HUES64 (cell line): ENCODE measurements at regions not wholly inside any gene's neighbourhood (a gene's known extent, or its start where the extent isn't known, plus 50 kb on each side); places are given as distances from the start of the nearest gene placed in this dataset.
"Not testable (repeated sequence)": the region's sequence is repeated elsewhere in the genome, so short reads cannot be mapped to it uniquely, and the experiment has no call there.

Experiments
- H3K27ac ChIP-seq: 2 replicates; pipeline ENCODE4 v1.7.0; 2013; ENCODE audit warnings: low read depth, low read length, inconsistent platforms
- H3K27me3 ChIP-seq: 2 replicates; pipeline ENCODE4 v1.6.1; 2013; ENCODE audit warnings: mild to moderate bottlenecking, low read length; ENCODE audit not compliant: insufficient read depth
- H3K36me3 ChIP-seq: 2 replicates; pipeline ENCODE4 v1.6.1; 2013; ENCODE audit warnings: mild to moderate bottlenecking, low read length; ENCODE audit not compliant: insufficient read depth
- H3K4me1 ChIP-seq: 2 replicates; pipeline ENCODE4 v1.6.1; 2013; ENCODE audit warnings: mild to moderate bottlenecking, low read length, moderate library complexity; ENCODE audit not compliant: insufficient read depth
- H3K4me3 ChIP-seq: 2 replicates; pipeline ENCODE4 v1.5.1; 2013; ENCODE audit warnings: mild to moderate bottlenecking, low read length, moderate library complexity
- H3K9ac ChIP-seq: 2 replicates; pipeline ENCODE4 v1.6.1; 2013; ENCODE audit warnings: mild to moderate bottlenecking, low read depth, low read length
- H3K9me3 ChIP-seq: 2 replicates; pipeline ENCODE4 v1.6.1; 2013; ENCODE audit warnings: low read depth, low read length; ENCODE audit not compliant: insufficient read depth
- WGBS: fragments of 150-250, 120-280 bp; methylation state at CpG from one replicate; pipeline ENCODE4 v1.1.7; 2013; ENCODE audit warnings: missing lambda C conversion rate; 5-methylcytosine and 5-hydroxymethylcytosine counted together

DNA sequence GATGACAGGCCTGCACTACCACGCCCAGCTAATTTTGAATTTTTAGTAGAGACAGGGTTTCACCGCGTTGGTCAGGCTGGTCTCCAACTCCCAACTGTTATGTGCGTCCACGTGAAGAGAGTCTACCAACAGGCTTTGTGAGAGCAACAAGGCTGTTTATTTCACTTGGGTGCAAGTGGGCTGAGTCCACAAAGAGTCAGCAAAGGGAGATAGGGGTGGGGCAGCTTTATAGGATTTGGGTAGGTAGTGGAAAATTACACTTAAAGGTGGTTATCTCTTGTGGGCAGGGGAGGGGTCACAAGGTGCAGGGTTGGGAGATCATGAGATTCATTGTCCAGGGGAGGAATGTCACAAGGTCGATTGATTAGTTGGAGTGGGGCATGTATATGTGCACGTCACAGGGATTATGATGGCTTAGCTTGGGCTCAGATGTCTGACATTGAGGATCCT, 111.6 kb downstream of the GOSR1 start:
- Histone ChIP-seq H3K27me3 (no peaks in the 10 kb centered on the region), H3K9me3 (no peaks in the 10 kb centered on the region), H3K4me1 (no peaks in the 10 kb centered on the region), H3K4me3 (no peak overlapping the region), H3K36me3 (no peaks in the 10 kb centered on the region), H3K27ac (no peak overlapping the region), H3K9ac (no peak overlapping the region)
- 90% methylated on average over 7 of the region's 7 CpGs for WGBS

DNA sequence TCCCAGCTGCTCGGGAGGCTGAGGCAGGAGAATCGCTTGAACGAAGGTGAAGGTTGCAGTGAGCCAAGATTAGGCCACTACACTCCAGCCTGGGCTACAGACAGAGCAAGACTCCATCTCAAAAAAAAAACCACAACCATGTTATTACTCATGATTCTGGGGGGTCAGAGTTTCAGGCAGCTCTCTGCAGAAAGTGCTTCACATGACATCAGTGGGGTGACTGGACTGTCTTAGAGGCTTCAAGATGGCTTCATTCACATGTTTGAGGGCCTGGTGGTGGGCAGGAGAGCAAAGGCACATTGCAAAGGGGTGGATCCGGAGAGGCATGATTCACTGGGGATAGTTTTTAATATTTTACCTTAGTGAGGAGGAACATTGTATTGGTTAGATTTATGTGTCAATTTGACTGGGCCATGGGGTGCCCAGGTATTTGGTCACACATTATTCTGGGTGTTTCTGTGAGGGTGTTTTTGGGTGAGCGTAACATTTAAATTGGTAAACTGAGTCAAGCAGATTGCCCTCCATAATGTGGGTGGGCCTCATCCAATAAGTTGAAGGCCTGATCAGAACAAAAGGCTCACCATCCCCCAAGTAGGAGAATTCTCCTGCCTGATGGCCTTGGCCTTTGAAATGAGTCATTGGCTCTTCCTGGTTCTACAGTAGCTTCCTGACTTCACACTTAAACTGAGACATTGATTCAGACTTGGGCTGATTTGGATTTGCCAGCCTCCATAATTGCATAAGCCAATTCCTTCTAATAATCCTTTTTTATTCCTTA, 109.8 kb downstream of the GOSR1 start:
- H3K4me3 ChIP-seq: no peak overlapping the region
- no peaks in the 10 kb centered on the region for H3K9me3 ChIP-seq
- no peaks in the 10 kb centered on the region for H3K27me3 ChIP-seq
- no peak overlapping the region for H3K27ac ChIP-seq
- no peak overlapping the region for H3K9ac ChIP-seq
- WGBS: 95% methylated on average over 5 of the region's 5 CpGs
- H3K4me1 ChIP-seq: no peaks in the 10 kb centered on the region
- no peaks in the 10 kb centered on the region for H3K36me3 ChIP-seq

DNA sequence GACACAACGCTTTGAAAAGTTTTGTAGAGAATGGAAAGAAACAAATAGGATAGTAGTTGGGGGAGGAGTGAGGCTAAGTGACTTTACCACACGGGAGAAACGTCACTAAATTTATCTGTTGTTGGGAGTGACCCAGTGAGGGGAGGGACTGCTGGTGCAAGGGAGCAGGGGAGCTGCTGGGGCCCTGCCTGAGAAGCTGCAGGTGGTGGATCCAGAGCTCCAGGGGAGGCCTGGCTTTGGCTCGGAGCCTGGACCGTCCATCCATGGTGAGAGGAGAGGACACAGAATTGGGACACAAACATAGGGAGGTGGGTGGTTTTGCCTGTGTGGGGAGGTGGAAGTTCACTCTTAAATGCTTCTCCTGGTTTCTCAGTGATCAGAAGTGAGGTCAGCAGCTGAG, 107.6 kb downstream of the GOSR1 start:
- Histone ChIP-seq H3K27me3 (no peaks in the 10 kb centered on the region), H3K9me3 (no peaks in the 10 kb centered on the region), H3K4me1 (peaks cover 1% of the 10 kb centered on the region), H3K27ac (no peak overlapping the region), H3K36me3 (no peaks in the 10 kb centered on the region), H3K9ac (no peak overlapping the region), H3K4me3 (no peak overlapping the region)
- 78% methylated on average over 5 of the region's 5 CpGs for WGBS

DNA sequence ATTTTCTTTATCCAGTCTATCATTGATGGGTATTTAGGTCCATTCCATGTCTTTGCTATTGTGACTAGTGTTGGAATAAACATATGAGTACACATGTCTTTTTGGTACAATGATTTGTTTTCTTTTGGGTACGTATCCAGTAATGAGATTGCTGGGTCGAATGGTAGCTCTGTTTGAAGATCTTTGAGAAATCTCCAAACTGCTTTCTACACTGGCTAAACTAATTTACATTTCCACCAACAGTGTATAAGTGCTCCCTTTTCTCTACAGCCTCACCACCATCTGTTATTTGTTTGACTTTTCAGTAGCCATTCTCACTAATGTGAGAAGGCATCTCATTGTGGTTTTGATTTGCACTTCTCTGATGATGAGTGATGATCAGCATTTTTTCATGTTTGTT, 103.7 kb downstream of the GOSR1 start:
- Histone ChIP-seq H3K9ac (no peak overlapping the region), H3K27ac (no peak overlapping the region), H3K4me3 (no peak overlapping the region), H3K9me3 (no peaks in the 10 kb centered on the region), H3K4me1 (peaks cover 8% of the 10 kb centered on the region), H3K36me3 (no peaks in the 10 kb centered on the region), H3K27me3 (no peaks in the 10 kb centered on the region)
- WGBS: 91% methylated on average over 2 of the region's 2 CpGs

DNA sequence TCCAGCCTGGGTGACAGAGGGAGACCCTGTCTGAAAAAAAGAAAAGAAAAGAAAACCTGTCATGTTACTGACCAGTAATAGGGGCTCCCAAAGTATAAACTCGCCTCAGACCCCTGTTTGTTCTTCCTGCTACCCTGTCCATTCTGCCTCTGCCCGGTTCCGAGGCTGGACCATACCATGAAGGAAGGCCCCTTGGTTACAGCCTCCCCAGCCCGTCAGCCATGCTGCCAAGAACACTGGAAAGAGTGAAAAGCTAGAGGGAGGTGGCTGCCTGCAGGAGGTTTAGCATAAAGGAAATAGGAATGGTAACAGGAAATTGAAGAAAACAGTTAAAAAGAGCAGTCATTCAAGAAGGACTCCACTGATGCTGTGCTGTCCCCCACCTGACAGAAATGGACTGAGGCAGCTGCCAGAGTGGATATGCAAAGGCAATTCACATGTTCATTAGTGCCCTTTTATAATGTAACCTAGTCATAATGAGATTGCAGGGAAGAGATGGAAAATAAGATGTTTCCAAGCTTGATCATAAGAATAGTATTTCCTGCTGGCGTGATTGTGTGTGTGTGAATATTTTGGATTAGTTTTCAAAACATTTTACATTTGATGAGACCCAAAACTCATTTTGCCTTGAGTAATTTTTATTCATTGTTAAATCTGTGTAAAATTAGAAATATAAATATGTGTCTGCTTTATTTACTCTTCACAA, 102.6 kb downstream of the GOSR1 start:
- no peak overlapping the region for H3K27ac ChIP-seq
- no peaks in the 10 kb centered on the region for H3K9me3 ChIP-seq
- H3K36me3 ChIP-seq: no peaks in the 10 kb centered on the region
- no peak overlapping the region for H3K9ac ChIP-seq
- H3K4me1 ChIP-seq: peaks cover 8% of the 10 kb centered on the region
- 82% methylated on average over 5 of the region's 5 CpGs for WGBS
- H3K4me3 ChIP-seq: no peak overlapping the region
- H3K27me3 ChIP-seq: no peaks in the 10 kb centered on the region

DNA sequence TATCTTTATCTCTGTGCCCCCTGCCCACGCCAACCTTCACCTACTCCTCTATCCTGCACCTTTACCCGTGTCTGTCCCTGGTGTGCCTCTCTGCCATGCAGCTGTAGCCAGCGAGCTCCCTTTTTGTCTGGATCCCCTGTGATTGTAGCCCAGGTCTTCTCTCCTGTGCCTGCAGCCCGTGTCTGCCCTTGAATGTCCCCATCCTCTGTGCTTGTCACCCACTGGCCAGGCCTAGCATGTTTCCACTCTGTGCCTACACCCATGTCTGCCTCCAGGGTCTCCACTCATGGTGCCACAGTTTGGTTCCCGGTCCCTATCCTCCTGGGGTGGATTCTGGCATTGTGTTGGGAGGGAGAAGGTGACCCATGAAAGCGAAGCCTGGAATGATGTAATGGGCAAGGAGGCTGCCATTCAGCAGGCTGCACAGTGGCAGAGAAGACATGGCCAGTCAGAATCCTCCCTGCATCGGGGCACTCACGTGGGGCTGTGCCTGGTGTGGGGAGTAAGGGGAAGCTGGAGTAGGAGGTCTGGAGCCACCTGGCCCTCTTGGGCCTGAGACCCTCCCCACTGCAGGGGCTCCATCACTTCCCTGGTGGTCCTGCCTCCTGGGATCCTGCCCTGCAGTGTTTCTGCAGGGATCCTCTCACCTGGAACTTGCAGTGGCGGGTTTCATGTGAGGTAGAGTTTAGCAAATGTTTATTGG, 101.0 kb downstream of the GOSR1 start:
- not testable (repeated sequence) for H3K36me3 ChIP-seq, H3K4me3 ChIP-seq, H3K9ac ChIP-seq, H3K27me3 ChIP-seq, H3K9me3 ChIP-seq, H3K27ac ChIP-seq
- WGBS: 92% methylated on average over 8 of the region's 9 CpGs
- H3K4me1 ChIP-seq: peaks cover 11% of the 10 kb centered on the region
